RWPE1 (cell line): ENCODE measurements at regions not wholly inside any gene's neighbourhood (a gene's known extent, or its start where the extent isn't known, plus 50 kb on each side); places are given as distances from the start of the nearest gene placed in this dataset.
A peak's percentile ranks its signal among the peaks of the same experiment; 100 is the strongest.

Experiments
- CTCF ChIA-PET: fragments of 350-600 bp; sonication (Branson Sonifier 250); formaldehyde crosslinking; extraction: SDS; loops from one replicate; lab custom pipeline; 2021; lab: Yijun Ruan, JAX
- POLR2A ChIA-PET: fragments of 400-600 bp; formaldehyde crosslinking; extraction: SDS; loops from one replicate; lab custom pipeline; 2020; ENCODE audit warnings: antibody characterized with exemption; ENCODE audit not compliant: low non-redundant PET; lab: Yijun Ruan, JAX
- DNase-seq: peaks from one replicate; pipeline ENCODE4 v3.0.0; 2012; ENCODE audit warnings: low spot score
- H3K27ac ChIP-seq: fragments of 450-650 bp; 2 replicates; pipeline ENCODE4 v1.5.1; 2017
- CTCF ChIP-seq: fragments of 450-650 bp; conservative IDR thresholded peaks from 2 replicates; pipeline ENCODE4 v1.5.1; 2017; ENCODE audit warnings: low read depth, mild to moderate bottlenecking

- H3K27ac ChIP-seq = peak overlapping the region; percentile 26; the same call in 1 of the 2 replicates
- ChIA-PET CTCF (interaction anchor here (0.8 kb wide), 1 partner anchor 581 kb away, joined by 4 read pairs; no protein-coding TSS in a partner anchor), POLR2A (no interaction called here)
- no peak for TF ChIP-seq CTCF
- DNase-seq = no peak
Observed at GRCh38 chr3:18062657-18063025, 320.2 kb upstream of the TBC1D5 start.

- ChIA-PET POLR2A (no interaction called here), CTCF (interaction anchor here (0.8 kb wide), 1 partner anchor 580 kb away, joined by 4 read pairs; no protein-coding TSS in a partner anchor)
- DNase-seq = peak; percentile 18
- no peak for TF ChIP-seq CTCF
- peak overlapping the region; percentile 26; the same call in 1 of the 2 replicates for H3K27ac ChIP-seq
Observed at GRCh38 chr3:18061737-18062656, 319.6 kb upstream of the TBC1D5 start.

- ChIA-PET POLR2A (no interaction called here), CTCF (no interaction called here)
- no peak overlapping the region for H3K27ac ChIP-seq
- DNase-seq = no peak
- TF ChIP-seq CTCF = no peak
Observed at GRCh38 chr3:18058666-18059065, 316.2 kb upstream of the TBC1D5 start.

- no peak for TF ChIP-seq CTCF
- ChIA-PET POLR2A (no interaction called here), CTCF (no interaction called here)
- DNase-seq = no peak
- no peak overlapping the region for H3K27ac ChIP-seq
Observed at GRCh38 chr3:18057471-18058091, 315.1 kb upstream of the TBC1D5 start.

GRCh38 chr3:18054625-18055024 lies 312.2 kb upstream of the TBC1D5 start:
- CTCF ChIA-PET = no interaction called here
- no peak for DNase-seq
- POLR2A ChIA-PET = no interaction called here
- no peak for TF ChIP-seq CTCF
- H3K27ac ChIP-seq = no peak overlapping the region

- no peak overlapping the region for H3K27ac ChIP-seq
- no peak for DNase-seq
- TF ChIP-seq CTCF = no peak
- ChIA-PET POLR2A (no interaction called here), CTCF (interaction anchor here (0.6 kb wide), 1 partner anchor 498 kb away, joined by 3 read pairs; no protein-coding TSS in a partner anchor)
Observed at GRCh38 chr3:18051306-18051705, 308.9 kb upstream of the TBC1D5 start.
